NCI-H2107 treated with DMSO at 0.1 percent for 48 hours (cell line): ENCODE measurements at regions not wholly inside any gene's neighbourhood (a gene's known extent, or its start where the extent isn't known, plus 50 kb on each side); places are given as distances from the start of the nearest gene placed in this dataset.

Experiments used
- DNase-seq: peaks from one replicate; lab custom pipeline; 2025; ENCODE audit not compliant: unreplicated experiment; lab: John Stamatoyannopoulos, UW

GRCh38 chr14:104383996-104384775 lies 195.4 kb upstream of the C14orf180 start:
- DNase-seq, result no peak

GRCh38 chr14:104384776-104385071 lies 194.8 kb upstream of the C14orf180 start:
- no peak for DNase-seq

GRCh38 chr14:104385111-104385510 lies 194.5 kb upstream of the C14orf180 start:
- no peak for DNase-seq

GRCh38 chr14:104385531-104386101 lies 193.9 kb upstream of the C14orf180 start:
- DNase-seq, result no peak

- no peak for DNase-seq
These were observed 193.3 kb upstream of the C14orf180 start for GRCh38 chr14:104386151-104386841.

DNA sequence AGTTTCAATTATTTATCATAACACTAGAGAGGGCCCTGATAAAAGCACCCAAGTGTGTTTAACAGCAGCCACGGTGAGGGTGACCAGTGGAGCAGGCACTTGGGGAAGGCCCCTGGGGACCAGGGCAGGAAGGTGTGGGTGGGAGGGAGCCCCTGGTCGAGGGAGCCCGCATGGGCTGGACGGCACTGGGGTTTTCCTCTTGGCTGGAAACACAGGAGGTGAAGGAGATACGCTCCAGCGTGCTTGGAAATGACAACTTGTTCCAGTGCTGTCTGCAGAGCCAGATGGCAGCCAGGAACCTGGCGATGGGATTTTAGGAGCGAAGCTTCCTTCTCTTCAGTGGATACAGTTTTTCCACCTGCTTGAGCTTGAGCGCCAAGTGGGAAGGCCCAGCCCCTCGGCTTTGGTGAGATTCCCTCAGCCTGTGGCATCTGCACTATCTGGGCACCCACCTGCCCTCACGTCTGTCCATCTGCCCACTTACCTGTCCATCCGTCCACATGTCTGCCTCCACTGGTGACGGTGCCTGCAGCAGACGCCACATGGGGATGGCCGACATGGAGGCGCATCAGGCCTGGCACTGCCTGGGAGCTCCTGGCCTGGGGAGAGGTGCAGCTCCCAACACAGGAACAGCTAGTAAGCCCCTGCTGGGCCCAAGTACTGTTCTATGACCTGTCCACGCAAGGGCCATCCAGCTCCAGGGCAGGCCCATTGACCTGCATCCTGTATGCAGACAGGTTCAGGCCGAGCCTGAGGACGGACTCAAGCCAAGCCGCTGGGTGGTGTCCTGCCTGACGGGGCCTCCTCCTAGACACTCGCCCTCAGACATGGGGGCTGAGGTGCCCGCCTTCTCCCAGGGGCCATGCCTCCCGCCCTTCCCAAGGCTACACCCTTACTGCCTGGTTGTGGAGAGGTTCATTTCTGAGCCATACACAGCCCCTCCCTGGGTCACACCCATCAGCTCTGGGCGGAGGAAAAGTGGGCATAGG lies 192.2 kb upstream of the C14orf180 start:
- no peak for DNase-seq

- no peak for DNase-seq
These were observed 191.5 kb upstream of the C14orf180 start for GRCh38 chr14:104388011-104388521.

DNA sequence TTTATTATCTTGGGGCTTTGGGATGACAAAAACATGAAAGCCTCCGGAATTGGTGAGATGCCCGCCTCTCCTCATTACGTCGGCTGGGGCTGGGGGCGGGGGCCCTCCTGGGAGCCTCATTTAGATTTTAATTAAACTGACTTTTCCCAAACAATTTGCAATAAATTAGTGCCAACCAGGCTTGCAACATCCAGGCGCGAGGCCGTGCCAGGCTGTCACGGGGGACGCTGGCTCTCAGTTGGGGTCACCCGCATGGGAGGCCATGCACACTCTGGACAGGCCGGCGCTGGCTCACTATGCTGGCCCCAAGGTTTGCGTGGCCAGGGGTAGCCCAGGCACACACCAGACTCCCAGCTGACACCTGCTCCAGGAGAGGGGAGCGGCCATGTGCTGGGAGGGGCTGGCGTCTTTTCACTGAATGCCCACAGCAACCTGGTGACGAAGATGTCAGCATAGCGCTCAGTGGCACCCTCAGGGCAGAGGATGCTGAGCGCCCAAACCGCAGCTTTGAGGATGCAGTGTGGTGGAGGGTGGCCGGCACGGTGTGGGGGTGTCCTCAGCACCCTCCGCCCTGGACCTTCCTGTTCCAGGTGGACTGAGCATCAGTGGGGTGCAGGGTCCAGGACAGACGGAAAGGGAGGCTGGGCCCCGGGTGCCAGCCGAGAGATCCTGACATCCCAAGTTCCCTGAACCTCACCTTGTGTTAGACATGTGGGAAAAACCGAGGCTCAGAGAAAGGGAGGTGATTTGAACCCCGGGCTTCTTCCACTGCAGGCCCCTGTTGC lies 190.8 kb upstream of the C14orf180 start:
- DNase-seq, result no peak

- no peak for DNase-seq
These were observed 190.0 kb upstream of the C14orf180 start for GRCh38 chr14:104389326-104390220.

- DNase-seq, result no peak
These were observed 189.2 kb upstream of the C14orf180 start for GRCh38 chr14:104390221-104390931.

DNA sequence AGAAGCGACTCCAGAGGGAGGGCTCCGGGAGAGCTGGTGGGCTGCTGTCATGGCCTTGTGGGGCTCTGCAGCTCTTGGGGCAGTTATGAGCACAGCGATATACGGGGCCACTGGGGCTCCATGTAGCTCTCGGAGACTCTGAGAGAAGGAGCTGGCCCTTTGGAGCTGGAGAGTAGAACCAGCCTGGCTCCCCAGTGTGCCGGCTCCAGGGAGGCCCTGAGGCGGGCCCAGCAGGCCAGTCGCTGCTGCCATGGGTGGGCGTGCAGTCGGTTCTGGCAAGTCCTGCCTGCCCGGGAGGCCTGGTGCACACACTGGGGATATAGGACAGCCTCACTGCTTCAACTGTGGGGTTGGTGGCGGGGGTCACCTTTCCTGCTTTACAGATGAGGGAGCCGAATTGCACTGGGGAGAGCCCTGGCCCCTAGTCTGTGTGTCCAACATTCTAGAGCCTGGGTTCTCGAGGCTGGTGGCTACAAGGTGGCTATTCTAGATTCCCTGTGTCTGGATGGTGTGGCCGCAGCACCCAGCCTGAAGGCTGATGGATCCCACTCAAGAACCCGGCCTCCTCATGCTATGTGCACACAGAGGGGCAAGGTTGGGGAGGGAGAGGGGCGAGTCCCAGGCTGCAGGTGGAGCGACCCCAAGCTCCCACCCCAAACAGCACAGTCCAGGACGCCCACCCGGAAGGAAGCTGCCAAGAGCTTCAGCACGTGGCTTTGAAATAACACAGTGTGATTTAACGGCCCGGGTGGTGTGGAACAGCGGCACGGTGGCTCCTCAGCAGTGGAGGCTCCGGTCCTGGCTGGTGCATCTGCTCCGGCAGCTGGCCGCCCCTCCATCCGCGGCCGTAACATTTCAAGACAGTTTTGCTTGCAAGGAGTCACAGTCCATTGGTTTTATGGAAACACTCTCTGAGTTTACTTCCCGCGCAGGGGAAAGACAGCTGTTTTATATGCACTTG lies 188.3 kb upstream of the C14orf180 start:
- no peak for DNase-seq

GRCh38 chr14:104392001-104392395 lies 187.6 kb upstream of the C14orf180 start:
- DNase-seq, result no peak

GRCh38 chr14:104392396-104393198 lies 187.0 kb upstream of the C14orf180 start:
- DNase-seq, result no peak

DNA sequence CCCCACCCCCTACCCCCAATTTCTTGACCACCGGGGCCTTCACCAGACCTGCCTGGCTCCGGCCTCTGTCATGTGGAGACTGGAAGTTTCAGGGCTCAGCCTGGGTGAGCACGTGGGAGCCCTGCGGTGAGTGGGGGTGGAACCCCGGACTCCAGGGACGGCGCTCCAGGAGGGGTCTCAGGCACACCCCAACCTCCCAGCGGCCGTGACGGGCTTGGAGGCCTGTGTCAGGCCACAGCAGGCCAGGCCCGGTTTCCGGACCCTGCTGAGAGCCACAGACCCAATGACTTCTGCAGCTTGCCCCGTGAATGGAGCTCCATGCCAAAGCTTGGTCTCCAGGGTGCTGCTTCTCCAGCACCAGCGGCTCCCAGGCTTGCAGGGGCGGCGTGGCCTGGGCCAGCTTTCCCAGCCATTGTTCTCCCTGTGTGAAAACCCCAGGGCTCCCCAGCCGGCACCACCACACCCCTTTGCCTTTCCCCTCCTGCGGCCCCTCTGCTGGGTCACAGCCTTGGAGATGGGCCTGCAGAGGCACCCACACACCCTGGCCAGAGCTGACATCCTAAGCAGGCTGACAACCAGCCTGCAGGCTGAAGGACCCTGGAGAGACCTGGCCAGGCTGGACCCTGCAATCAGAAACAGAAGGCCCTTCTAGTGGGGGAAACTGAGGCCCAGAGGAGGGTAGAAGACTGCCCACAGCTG lies 186.2 kb upstream of the C14orf180 start:
- no peak for DNase-seq

- DNase-seq, result no peak
These were observed 185.6 kb upstream of the C14orf180 start for GRCh38 chr14:104393898-104394381.

GRCh38 chr14:104394409-104394851 lies 185.1 kb upstream of the C14orf180 start:
- DNase-seq, result no peak
